Midbrain (tissue), 1 donor: ENCODE measurements at regions not wholly inside any gene's neighbourhood (a gene's known extent, or its start where the extent isn't known, plus 50 kb on each side); places are given as distances from the start of the nearest gene placed in this dataset.

Experiments
- DNase-seq: peaks from one replicate; lab custom pipeline; 2025; lab: John Stamatoyannopoulos, UW

DNA sequence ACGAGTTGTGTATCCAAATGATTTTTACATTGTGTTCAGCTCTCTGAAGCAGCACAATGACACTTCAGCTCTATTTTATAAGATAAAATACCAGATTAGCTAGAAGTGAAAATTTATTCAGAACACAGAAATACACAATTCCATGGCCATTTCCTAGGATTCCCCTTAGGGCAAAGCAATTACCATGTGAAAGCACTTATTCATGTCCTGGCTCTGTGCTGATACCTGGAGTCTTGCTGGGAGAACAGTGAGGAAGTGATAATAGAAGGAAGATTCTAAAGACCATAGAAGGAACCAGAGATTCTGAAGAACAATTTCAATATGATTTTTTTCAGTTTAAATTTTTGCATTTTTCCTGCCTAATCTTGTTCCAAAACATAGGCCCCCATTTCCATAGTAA is 657.4 kb upstream of the ZWINT start:
- DNase-seq: no peak

- no peak for DNase-seq
Measured at GRCh38 chr10:57017356-57018037, 656.4 kb upstream of the ZWINT start.

GRCh38 chr10:57015595-57016318 is 654.7 kb upstream of the ZWINT start:
- no peak for DNase-seq

GRCh38 chr10:57015187-57015586 is 654.1 kb upstream of the ZWINT start:
- no peak for DNase-seq

DNA sequence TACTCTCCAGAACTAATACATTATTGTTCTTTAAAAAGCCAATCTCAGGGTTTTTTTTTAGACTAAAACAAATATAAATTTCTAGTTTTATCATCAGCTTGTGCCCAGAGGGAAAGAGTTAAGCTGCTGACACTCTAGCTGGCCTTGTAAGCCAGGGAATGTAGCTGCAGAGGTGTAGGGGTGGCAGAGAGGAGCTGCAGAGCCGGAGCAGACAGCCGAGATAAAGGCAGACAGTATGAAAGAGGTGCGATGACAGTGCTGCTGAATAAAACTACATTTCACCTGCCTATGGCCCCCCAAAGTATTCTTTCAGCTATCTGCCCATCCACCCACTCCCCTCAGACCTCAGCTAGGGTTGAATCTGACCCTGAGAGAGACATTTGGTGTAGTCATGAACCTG is 653.7 kb upstream of the ZWINT start:
- no peak for DNase-seq

GRCh38 chr10:57008189-57008588 is 647.1 kb upstream of the ZWINT start:
- no peak for DNase-seq

DNA sequence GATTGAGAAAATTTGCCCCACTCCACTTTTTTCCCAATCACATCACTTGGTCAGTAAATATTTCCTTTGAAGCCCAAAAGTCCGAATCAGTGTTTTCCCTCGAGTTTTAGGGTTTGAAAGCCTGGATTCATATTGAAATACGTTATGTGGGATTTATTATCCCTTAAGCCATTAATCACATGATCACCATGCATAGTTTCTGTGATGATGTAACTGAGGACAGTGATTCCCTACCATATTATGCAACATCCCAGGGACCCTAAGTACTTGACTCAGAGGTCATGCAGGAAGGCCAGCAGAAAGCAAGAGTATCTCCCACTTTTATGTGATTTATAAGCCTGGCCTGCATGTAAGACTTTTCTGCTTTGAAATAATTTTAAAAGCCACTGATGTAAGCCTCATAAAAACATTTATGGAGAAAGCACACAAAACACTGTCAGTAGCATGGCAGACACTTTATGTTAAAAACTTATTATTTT is 630.6 kb upstream of the ZWINT start:
- no peak for DNase-seq

- no peak for DNase-seq
Measured at GRCh38 chr10:56975513-56975912, 614.5 kb upstream of the ZWINT start.

- no peak for DNase-seq
Measured at GRCh38 chr10:56973766-56974165, 612.7 kb upstream of the ZWINT start.

DNA sequence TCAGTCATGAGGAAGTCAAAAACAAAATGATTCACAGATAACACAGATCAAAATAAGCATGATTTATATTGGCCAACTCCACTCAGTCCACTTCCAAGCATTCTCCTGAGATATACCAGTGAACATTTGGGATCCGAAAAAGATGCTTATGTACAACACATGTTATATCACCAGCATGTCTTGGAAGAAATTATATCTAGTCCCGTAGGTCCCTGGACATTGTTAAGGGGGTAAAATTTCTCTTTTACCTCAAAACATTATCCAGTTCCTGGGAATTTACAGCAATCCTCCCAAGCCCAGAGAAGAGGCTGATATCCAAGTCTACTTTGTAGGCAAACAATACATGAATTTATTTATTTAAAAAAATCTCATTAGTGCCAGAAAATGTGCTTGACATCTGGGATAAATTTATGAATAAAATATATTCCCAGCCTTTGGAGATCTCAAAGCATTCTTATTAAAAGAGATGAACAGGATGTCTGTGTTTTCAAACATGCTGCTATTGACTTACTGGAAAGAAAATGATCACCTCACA is 582.2 kb upstream of the ZWINT start:
- no peak for DNase-seq

GRCh38 chr10:56934515-56934914 is 573.5 kb upstream of the ZWINT start:
- DNase-seq: no peak

- no peak for DNase-seq
Measured at GRCh38 chr10:56928714-56929113, 567.7 kb upstream of the ZWINT start.

GRCh38 chr10:56927701-56928100 is 566.6 kb upstream of the ZWINT start:
- DNase-seq: no peak

DNA sequence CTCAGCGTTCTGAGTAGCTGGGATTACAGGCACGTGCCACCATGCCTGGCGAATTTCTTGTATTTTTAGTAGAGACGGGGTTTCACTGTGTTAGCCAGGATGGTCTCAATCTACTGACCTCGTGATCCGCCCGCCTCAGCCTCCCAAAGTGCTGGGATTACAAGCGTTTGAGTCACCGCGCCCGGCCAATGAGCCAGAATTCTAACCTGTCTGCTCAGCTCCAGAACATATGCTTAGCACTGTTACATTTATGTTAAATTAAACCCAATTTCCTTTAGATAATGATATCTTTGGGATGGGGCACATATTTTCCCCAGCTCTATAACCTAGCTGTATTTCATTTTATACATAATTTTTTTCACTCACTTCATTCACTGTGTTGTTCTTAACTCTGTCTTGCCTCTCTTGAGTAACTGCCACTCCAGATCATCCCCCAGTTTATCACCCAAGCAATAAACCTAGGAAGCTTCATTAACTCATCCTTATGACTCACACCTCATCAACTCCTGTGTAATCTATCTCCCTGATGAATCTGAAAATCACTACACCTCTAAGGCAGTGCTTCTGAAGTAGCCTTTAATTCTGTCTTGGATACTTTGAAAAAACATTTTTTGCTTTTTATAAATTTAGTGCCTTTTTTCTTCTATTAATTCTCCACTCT is 559.7 kb upstream of the ZWINT start:
- DNase-seq: no peak

GRCh38 chr10:56912043-56912442 is 551.0 kb upstream of the ZWINT start:
- no peak for DNase-seq

DNA sequence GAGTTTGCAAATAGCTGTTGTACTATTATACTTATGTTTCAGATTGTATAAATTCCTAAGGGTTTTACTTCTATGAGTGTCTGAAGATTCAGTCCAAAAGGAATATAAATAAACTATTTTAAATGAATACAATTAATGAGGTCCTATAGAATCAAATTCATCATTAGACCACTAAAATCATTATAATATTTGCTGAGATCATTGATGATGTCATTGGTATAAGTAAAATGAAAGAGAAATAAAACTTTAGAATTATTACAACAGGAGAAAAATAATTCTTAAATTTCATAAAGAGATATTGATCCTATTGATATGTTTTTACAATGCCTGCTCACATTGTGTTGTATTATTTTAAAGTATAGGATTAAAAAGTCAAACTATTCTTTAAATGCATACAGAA is 544.0 kb upstream of the ZWINT start:
- DNase-seq: no peak

GRCh38 chr10:56902554-56902953 is 541.5 kb upstream of the ZWINT start:
- DNase-seq: no peak

GRCh38 chr10:56895306-56895705 is 534.2 kb upstream of the ZWINT start:
- no peak for DNase-seq

- no peak for DNase-seq
Measured at GRCh38 chr10:56881218-56881617, 520.2 kb upstream of the ZWINT start.

- no peak for DNase-seq
Measured at GRCh38 chr10:56880606-56881005, 519.5 kb upstream of the ZWINT start.

DNA sequence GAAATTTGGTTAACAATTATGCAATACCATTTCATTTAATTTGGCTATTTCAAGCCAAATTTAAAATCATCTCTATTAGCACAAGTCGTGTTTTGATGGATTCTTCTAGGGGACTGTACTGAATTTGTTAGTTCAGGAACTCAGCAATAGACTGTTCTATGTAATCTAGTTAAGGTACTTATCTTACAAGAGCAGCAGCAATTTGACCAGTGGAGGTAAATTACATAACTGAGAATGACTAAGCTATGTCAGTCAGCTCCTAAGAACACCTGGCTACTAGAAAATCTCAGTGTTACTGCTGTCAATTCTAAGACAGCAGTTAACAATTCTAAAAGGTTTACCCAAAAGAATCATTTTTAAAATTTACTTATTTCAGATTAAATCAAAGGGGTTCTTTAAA is 513.9 kb upstream of the ZWINT start:
- no peak for DNase-seq

DNA sequence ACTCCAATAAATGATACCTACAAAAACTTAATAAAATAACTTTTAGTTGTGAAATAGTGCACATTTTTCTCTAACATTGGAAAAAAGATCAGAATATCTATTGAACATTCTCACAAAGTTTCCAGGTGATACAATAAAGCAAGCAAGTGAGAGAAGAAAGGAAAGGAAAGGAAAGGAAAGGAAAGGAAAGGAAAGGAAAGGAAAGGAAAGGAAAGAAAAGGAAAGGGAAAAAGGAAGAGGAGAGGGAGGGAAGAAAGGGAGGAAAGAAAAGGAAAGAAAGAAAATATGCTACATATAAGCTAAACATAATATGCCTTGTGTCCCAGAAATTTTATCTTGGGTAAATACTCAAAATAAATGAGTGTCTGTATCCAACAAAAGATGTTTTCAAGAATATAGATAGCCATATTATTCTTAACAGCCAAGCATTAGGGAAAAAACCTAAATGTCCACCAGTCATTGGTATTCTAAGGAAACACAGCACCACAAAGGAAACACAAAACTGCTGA is 510.2 kb upstream of the ZWINT start:
- DNase-seq: no peak

GRCh38 chr10:56867236-56867635 is 506.2 kb upstream of the ZWINT start:
- no peak for DNase-seq
